ENCODE measurements at regions not wholly inside any gene's neighbourhood (a gene's known extent, or its start where the extent isn't known, plus 50 kb on each side); places are given as distances from the start of the nearest gene placed in this dataset.

- TF ChIP-seq ZNF70 (CRISPR knock-in tag; IDR thresholded peaks at IDR 0.05) (no peak), ZNF565 (CRISPR knock-in tag; conservative IDR thresholded peaks at IDR 0.05; ENCODE audit: low read depth) (no peak), CREB5 (CRISPR knock-in tag; IDR thresholded peaks at IDR 0.05; ENCODE audit: low read depth) (no peak)
Measured at GRCh38 chr5:103648086-103648485, 85.5 kb upstream of the NUDT12 start.
